Fibroblast of the aortic adventitia (primary cell): ENCODE measurements at regions not wholly inside any gene's neighbourhood (a gene's known extent, or its start where the extent isn't known, plus 50 kb on each side); places are given as distances from the start of the nearest gene placed in this dataset.

Source experiments
- DNase-seq: peaks from one replicate; pipeline ENCODE4 v3.0.0-alpha.2; 2010; ENCODE audit warnings: low read depth
- H3K4me3 ChIP-seq: 2 replicates; pipeline ENCODE4 v1.5.1; 2011; ENCODE audit warnings: low read depth, mild to moderate bottlenecking, control low read depth, low read length, moderate library complexity
- CTCF ChIP-seq: IDR thresholded peaks from 2 replicates; pipeline ENCODE4 v1.5.1; 2011; ENCODE audit warnings: mild to moderate bottlenecking, low read length, control low read depth, inconsistent platforms; ENCODE audit not compliant: insufficient read depth

GRCh38 chr9:105978826-105979225 lies 284.5 kb downstream of the TMEM38B start:
- no peak for TF ChIP-seq CTCF
- no peak for DNase-seq
- H3K4me3 ChIP-seq: no peak overlapping the region

GRCh38 chr9:105979290-105979689 lies 284.9 kb downstream of the TMEM38B start:
- no peak for DNase-seq
- H3K4me3 ChIP-seq: no peak overlapping the region
- TF ChIP-seq CTCF: no peak

- no peak overlapping the region for H3K4me3 ChIP-seq
- DNase-seq: no peak
- no peak for TF ChIP-seq CTCF
Observed at GRCh38 chr9:105984714-105985113, 290.4 kb downstream of the TMEM38B start.

GRCh38 chr9:105993116-105993854 lies 298.9 kb downstream of the TMEM38B start:
- TF ChIP-seq CTCF: no peak
- no peak overlapping the region for H3K4me3 ChIP-seq
- no peak for DNase-seq

GRCh38 chr9:105993921-105994715 lies 299.8 kb downstream of the TMEM38B start:
- no peak for DNase-seq
- H3K4me3 ChIP-seq: no peak overlapping the region
- TF ChIP-seq CTCF: no peak

- no peak for TF ChIP-seq CTCF
- no peak for DNase-seq
- H3K4me3 ChIP-seq: no peak overlapping the region
Observed at GRCh38 chr9:105994970-105995369, 300.6 kb downstream of the TMEM38B start.
